Kidney epithelial cell (primary cell): ENCODE measurements at regions not wholly inside any gene's neighbourhood (a gene's known extent, or its start where the extent isn't known, plus 50 kb on each side); places are given as distances from the start of the nearest gene placed in this dataset.
"Not testable (repeated sequence)": the region's sequence is repeated elsewhere in the genome, so short reads cannot be mapped to it uniquely, and the experiment has no call there.

Experiments
- DNase-seq: peaks from one replicate; pipeline ENCODE4 v3.0.0-alpha.2; 2010; ENCODE audit warnings: low read depth
- H3K27me3 ChIP-seq: 2 replicates; pipeline ENCODE4 v1.6.0; 2011; ENCODE audit warnings: low read length; ENCODE audit not compliant: control insufficient read depth, insufficient read depth
- H3K36me3 ChIP-seq: 2 replicates; pipeline ENCODE4 v1.5.1; 2011; ENCODE audit warnings: low read length; ENCODE audit not compliant: control insufficient read depth, insufficient read depth
- H3K4me3 ChIP-seq: 2 replicates; pipeline ENCODE4 v1.5.1; 2011; ENCODE audit warnings: low read depth, mild to moderate bottlenecking, control low read depth, low read length
- CTCF ChIP-seq: IDR thresholded peaks from 2 replicates; pipeline ENCODE4 v1.5.1; 2011; ENCODE audit warnings: mild to moderate bottlenecking, moderate library complexity, low read length, control low read depth, inconsistent platforms; ENCODE audit not compliant: insufficient read depth, poor library complexity, severe bottlenecking

GRCh38 chr5:120942596-120943350 lies 478.7 kb downstream of the PRR16 start:
- no peak for DNase-seq
- H3K4me3 ChIP-seq, result no peak overlapping the region
- TF ChIP-seq CTCF, result no peak

GRCh38 chr5:120949596-120949995 lies 485.5 kb downstream of the PRR16 start:
- not testable (repeated sequence) for H3K4me3 ChIP-seq, DNase-seq, H3K36me3 ChIP-seq, H3K27me3 ChIP-seq

More at GRCh38 chr5:120942596-120943350, 478.7 kb downstream of the PRR16 start:
- Histone ChIP-seq H3K36me3 (no peaks in the 10 kb centered on the region), H3K27me3 (no peaks in the 10 kb centered on the region)

- H3K4me3 ChIP-seq, H3K36me3 ChIP-seq, H3K27me3 ChIP-seq, DNase-seq: not testable (repeated sequence)
Measured at GRCh38 chr5:120953445-120953844, 489.3 kb downstream of the PRR16 start.

- TF ChIP-seq CTCF, result no peak
- no peaks in the 10 kb centered on the region for H3K27me3 ChIP-seq
- H3K4me3 ChIP-seq, result no peak overlapping the region
- no peak for DNase-seq
- H3K36me3 ChIP-seq, result no peaks in the 10 kb centered on the region
Measured at GRCh38 chr5:120954255-120954654, 490.2 kb downstream of the PRR16 start.

- Histone ChIP-seq H3K27me3 (no peaks in the 10 kb centered on the region), H3K4me3 (no peak overlapping the region), H3K36me3 (no peaks in the 10 kb centered on the region)
- no peak for TF ChIP-seq CTCF
- no peak for DNase-seq
Measured at GRCh38 chr5:120955795-120956194, 491.7 kb downstream of the PRR16 start.

GRCh38 chr5:120958877-120959485 lies 494.9 kb downstream of the PRR16 start:
- Histone ChIP-seq H3K36me3 (no peaks in the 10 kb centered on the region), H3K27me3 (no peaks in the 10 kb centered on the region), H3K4me3 (no peak overlapping the region)
- DNase-seq, result no peak
- no peak for TF ChIP-seq CTCF

- no peak for TF ChIP-seq CTCF
- no peaks in the 10 kb centered on the region for H3K36me3 ChIP-seq
Measured at GRCh38 chr5:120960510-120960909, 496.4 kb downstream of the PRR16 start.

More at GRCh38 chr5:120960510-120960909, 496.4 kb downstream of the PRR16 start:
- Histone ChIP-seq H3K4me3 (no peak overlapping the region), H3K27me3 (no peaks in the 10 kb centered on the region)
- no peak for DNase-seq
